Stimulated activated CD4-positive, alpha-beta T cell treated with anti-CD3 and anti-CD28 coated beads, Interleukin-1b, Interleukin-23, amount 100 ng/mL, for 1 hour (primary cell): ENCODE measurements at regions not wholly inside any gene's neighbourhood (a gene's known extent, or its start where the extent isn't known, plus 50 kb on each side); places are given as distances from the start of the nearest gene placed in this dataset.
"Not testable (repeated sequence)": the region's sequence is repeated elsewhere in the genome, so short reads cannot be mapped to it uniquely, and the experiment has no call there.

ENCODE experiments used
- DNase-seq, 2 donors: peaks; one replicate each; pipeline ENCODE4 v3.0.0-alpha.2; 2020; ENCODE audit warnings: low read depth in 2 of 2

- DNase-seq = no peak
These were observed 779.1 kb upstream of the SEMA6D start for GRCh38 chr15:46938169-46938568.

- no peak for DNase-seq
These were observed 776.1 kb upstream of the SEMA6D start for GRCh38 chr15:46941241-46941640.

GRCh38 chr15:46946953-46947352 is 770.4 kb upstream of the SEMA6D start:
- no peak for DNase-seq

- no peak for DNase-seq
These were observed 761.7 kb upstream of the SEMA6D start for GRCh38 chr15:46955576-46955975.

DNA sequence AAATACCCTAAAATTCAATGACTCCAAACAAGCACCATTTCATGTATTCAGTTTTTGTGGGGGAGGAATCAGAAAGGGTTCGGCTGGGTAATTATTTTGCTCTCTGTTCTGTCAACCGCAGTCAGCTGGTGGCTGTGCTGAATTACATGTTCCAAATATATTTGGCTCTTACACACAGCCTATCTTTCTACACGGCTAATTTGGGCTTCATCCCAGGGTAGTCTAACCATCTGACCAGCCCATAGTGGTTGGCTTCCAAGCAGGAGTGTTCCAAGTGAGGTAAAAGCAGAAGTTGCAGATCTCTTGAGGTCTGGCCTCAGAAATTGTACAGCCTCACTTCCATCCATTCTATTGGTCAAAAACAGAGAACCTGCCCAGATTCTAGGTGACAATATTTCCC is 760.8 kb upstream of the SEMA6D start:
- no peak for DNase-seq

DNA sequence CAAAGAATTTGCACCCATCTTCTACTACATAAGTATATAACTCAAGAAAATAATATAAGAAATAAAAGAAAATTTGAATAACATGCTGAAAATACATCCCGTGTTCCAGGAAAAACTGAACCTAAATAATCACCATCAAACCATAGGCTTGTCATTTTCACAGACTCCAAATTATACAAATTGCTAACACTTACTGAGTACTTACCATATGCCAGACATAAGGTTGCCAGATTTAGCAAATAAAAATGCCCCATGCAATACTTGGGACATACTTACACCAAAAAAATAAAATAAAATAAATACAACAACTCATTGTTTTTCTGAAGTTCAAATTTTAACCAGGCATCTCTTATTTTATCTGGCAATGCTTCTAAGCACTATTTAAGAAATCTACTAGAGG is 760.4 kb upstream of the SEMA6D start:
- no peak for DNase-seq

DNA sequence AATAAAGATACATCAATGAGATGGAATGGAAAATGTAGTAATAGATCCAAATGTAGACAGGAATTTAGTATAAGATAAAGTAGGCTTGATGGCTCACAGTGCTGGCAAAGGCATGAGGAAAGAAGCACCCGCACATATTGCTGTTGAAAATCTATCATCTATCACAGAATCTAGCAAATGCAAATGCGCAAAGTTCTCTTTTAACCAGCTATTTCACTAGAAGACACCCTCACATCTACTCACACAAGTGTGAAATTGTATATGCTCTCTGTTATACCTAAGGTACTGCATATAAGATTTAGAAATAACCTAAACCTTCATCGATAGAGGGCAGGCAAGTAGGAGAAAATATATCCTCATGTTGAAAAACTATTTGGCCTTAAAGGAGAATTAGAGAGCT is 756.7 kb upstream of the SEMA6D start:
- no peak for DNase-seq

DNA sequence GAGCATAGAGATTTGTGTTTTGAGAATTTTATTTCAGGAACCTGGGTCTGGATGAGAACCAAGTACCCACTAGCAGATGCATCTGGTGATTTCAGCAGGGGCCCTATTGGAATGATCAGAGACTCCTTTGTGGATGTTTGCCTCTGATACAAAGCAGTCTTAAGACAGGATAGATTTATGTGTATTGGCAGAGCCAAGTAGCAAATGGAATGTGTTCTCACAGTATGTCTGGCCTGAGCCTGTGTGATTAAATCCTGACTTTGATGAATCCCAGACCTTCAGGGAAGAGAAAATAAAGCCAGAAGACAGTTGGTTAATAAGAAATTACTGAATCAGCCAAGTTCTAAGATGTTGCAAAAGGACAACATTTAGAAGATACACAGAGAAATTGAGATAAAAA is 755.5 kb upstream of the SEMA6D start:
- no peak for DNase-seq

DNA sequence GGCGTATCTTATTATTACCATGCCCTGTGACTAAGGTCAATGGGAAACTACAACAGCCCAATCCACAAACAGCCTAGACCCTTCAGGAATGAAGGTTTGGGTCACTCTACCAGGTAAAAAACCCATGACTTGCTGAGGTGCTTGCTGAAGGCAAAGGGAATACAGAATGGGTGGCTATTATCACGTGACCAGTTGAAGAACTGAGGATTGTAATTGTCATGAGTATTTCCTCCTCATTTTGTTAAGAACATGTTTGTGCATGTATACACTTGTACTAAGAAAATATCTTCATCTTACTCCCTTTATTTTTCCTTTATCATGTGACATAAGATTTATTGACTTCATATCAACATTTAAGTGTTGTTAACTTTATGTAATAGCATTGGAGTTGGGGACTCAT is 729.2 kb upstream of the SEMA6D start:
- DNase-seq = not testable (repeated sequence)

DNA sequence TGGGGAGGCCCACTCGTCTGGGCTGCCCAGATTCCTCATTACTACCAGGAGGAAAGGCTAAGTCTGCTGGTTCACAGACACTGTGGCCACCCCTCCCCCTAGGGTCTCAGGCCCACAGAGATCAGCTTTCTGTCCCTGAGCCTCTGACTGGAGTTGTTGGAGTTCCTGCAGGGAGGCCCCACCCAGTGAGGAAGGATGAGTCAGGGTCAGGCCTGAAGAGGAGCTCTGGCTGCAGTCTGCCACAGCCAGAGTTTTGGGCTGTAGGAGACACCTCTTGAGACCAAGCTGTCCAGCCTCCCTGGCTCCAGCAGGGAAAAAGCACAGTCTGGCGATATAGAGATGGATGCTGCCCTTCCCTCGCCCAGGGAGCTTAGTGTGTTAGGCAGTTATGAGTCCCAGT is 720.9 kb upstream of the SEMA6D start:
- no peak for DNase-seq

DNA sequence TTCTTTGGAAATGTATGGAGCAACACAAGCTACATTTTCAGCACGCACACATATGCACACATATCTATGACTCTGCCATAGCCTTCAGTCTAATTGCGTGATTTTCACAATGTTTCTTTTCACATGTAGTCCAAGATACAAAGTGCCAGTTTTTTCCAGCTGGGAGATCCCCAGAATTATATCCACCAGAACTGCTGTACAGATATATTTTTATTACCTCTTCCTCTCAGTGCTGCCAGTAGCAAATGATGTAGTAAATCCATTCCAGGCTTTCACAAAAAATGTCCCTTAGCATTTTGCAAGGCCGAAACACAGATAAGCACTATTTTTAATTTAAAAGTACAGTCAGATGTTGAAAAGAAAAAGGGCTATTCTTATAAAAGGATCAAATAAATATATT is 719.8 kb upstream of the SEMA6D start:
- no peak for DNase-seq

DNA sequence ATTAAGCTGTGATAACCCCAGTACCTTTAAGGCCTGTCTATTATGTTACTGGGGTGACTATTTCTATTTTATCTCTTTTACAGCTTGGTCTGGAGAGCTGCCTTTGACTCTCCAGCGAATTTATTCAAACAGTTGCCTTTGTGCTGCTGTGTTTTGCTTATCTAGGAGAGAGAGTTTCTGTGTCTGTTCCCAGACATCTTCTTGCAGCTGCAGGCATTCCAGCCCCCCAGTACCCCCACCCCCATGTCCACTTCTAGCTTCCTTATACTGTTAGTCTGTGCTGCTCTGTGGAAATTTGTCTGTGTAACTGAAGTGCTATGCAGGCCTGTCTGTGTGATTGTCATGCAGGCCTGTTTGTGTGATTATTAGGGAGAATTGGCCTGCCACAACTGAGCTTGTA is 713.7 kb upstream of the SEMA6D start:
- no peak for DNase-seq

DNA sequence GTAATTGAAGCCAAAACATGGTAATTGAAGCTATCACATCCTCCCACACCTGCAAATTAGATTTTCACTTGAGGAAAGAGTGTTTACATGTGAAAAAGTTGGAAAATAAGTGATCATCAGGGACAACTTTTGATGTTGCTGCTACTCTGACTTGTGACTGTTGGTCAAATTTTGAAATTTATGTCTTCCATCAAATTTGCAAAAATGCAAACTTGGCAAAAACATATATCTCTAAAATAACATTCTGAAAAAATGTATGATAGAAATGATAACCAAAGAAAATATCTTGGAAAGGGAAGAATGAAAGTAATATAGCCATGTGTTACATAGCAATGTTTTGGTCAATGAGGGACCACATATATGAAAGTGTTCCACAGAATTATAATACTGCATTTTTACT is 703.9 kb upstream of the SEMA6D start:
- no peak for DNase-seq

DNA sequence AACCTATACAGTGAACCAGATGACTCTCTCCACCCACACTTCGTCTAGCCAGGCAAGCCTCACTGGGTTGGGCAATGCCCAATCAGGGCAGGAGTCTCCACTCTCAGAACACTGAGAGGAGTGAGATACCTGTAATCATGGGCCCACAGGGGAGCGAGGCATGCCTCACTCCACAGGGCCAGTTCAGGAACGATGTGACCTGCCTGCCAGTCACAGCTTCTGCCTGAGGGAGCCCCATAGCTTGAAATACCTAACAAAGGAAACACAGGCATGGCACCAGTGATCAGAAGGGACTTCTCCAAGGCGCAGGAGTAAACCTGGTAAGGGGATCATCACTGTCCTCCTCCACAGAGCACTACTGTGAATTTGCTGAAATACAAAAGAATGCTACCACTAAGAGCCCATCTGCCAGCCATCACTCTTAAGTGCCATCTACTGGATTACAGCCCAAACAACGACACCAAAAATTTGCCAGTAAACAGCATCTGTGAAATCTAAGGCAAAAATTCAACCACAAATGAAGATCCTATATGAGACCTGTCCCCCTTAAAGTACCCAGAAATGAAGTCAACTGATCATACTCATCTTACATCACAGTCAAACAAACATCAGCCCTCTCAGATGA is 689.9 kb upstream of the SEMA6D start:
- no peak for DNase-seq

DNA sequence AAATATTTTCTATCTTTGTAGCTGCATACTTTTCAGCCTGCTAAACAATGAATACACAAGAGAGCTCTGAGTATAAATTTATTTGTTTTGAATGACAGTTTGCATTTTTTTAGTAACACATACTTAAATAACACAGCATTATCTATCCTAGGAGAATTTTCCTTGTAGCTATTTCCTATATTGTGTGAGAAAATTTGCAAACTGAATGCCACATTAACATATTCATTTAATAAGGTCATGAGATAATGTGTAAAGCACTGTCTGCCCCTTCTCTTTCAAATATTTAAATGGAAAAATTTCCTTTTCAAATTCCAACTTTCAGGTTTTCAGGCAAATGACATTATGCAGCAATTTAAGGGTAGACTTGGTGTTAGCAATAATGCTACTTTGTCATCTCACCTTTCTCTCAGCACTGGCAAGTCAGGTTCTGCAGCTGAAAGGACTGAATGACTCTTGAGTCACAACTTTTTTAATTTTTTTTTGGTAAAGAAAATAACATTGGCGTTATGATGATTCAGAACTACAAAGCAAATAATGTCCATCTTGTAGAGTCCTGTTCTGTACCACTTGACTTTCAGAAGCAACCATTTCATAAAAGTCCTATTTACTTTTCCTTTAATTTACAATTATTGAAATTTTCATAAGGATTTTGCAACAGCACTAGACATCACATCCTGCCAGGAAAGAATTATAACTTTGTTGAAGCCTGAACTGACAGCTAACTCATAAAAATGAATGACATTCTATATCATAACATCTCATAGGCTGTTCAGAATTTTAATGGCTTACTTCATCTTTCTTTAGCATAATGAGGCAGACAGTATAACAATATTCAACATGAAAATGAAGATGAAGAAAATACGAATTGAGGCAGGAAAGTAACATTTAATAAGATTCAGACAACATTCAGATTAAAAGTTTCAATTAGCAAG is 681.6 kb upstream of the SEMA6D start:
- no peak for DNase-seq

DNA sequence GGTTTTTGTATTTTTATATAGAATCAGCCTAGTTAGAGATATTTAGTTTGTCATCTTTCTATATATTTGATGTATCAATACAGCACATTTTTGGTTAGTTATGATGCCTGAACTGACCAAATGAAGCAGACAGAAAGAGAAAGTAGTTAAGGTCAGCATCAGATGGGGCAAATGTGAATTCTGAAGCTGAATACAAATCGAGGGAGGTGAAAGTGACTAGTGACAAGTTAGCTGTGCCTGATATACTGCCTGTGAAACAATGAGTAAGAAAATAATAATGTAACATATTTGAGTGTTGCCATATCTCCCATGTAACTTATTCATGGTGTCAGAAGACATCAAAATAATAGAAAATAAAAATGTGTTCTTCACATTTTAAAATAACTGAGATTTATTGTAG is 680.3 kb upstream of the SEMA6D start:
- DNase-seq = no peak

DNA sequence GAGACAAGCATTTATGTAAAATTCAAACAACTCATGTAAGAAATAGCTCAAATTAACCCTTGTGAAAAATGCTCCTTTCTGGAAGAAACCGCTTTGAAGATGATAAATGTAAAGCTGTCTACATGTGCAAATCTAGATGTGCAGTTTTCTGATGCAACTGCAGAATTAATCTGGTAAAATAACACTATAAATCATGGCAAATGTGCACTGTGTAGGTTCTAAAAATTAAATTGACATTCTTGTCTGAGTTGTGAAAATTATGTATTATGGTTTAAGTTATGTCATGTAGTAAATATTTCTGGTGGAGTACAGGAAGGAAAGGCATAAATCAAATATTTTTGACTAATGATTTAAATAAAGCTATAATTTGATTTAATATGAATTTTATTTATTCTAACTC is 678.1 kb upstream of the SEMA6D start:
- DNase-seq = no peak

DNA sequence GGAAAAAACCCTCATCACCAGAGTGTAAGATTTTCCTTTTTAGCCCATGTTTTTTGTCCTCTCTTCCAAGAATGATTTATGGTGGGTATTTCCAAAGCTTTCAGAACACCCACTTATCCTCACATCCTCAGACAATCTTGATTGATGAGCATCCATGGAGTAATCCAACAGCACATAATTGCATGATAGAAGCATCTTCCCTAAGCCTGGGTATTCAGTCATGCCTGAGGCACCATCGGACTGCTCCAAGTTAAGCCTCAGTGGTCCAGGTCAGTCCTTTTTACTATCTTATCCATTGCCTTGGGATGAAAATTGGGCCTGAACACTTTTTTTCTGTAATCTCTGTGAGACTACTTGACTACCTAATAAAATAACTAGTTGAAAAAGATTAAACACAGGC is 676.0 kb upstream of the SEMA6D start:
- DNase-seq = no peak

- DNase-seq = not testable (repeated sequence)
These were observed 669.3 kb upstream of the SEMA6D start for GRCh38 chr15:47047981-47048380.

DNA sequence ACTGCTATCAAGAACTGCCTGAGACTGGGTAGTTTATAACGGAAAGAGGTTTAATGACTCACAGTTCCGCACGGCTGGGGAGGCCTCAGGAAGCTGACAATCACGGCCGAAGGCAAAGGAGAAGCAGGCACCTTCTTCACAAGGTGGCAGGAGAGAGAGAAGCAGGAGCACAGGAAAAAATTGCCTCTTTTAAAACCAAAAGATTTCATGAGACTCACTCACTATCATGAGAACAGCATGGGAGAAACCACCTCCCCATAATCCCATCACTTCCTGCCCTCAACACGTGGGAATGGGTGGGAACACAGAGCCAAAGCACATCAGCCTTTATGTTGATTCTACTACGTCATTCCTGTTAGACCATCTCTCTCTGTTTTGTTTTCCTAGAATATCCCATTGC is 650.9 kb upstream of the SEMA6D start:
- no peak for DNase-seq

DNA sequence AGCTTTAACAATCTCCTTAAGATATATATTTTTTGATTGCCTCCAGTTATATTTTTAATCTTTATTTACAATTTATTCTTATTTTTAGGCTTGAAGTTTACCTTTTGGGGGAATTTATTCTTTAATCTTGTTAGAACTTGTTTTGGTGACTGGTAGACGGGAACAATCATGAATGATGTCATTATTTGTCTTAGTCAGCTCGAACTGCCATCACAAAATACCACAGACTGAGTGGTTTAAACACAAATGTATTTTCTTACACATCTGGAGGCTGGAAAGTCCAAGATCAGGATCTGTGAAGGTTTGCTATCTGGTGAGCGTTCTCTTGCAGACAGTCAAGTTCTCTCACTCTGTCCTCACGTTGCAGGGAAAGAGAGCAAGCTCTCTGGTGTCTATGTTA is 639.5 kb upstream of the SEMA6D start:
- DNase-seq = not testable (repeated sequence)

DNA sequence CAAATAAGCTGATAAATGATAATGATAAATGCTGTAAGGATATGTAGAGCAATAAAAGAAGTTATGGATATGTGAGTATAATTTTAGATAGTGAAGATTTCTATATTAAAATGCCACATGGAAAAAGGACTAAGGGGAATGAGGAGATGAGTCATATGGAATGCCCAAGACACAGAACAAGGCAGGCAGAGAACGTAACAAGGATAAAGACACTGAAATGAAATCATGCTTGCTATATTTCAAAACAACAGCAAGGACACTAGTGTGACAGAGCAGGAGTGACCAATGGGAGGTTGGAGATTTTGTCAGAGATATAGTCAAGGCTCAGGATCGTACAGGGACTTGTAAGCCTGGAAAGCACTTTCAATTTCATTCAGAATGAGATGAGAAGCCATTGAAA is 621.5 kb upstream of the SEMA6D start:
- no peak for DNase-seq

GRCh38 chr15:47098526-47098925 is 618.8 kb upstream of the SEMA6D start:
- not testable (repeated sequence) for DNase-seq
